Upper lobe of left lung (tissue), 4 donors: ENCODE measurements at regions not wholly inside any gene's neighbourhood (a gene's known extent, or its start where the extent isn't known, plus 50 kb on each side); places are given as distances from the start of the nearest gene placed in this dataset.

Experiments
- EP300 ChIP-seq, 4 donors: sonication (generic); formaldehyde crosslinking; IDR thresholded peaks; one replicate each; pipeline ENCODE4 v1.5.1; 2017; ENCODE audit warnings: antibody characterized with exemption in 4 of 4, control low read depth in 2 of 4
- POLR2A ChIP-seq, 4 donors: fragments of 450-650 bp; IDR thresholded peaks; one replicate each; pipeline ENCODE4 v1.5.1; 2016 to 2017; ENCODE audit warnings: antibody characterized with exemption in 4 of 4, mild to moderate bottlenecking in 2 of 4
- POLR2AphosphoS5 ChIP-seq, 2 donors: sonication (generic); formaldehyde crosslinking; IDR thresholded peaks; one replicate each; pipeline ENCODE4 v1.5.1; 2017; ENCODE audit warnings: antibody characterized with exemption in 2 of 2
- TF ChIP-seq, protein P1 (sequence below), 6 experiments: fragments of 450-650 bp in 4 of 6; fragments of 200-600 bp in 2 of 6; sonication (generic) in 2 of 6; IDR thresholded peaks; one replicate each; pipeline ENCODE4 v1.5.1; 2016 to 2019; ENCODE audit warnings: antibody characterized with exemption in 6 of 6

DNA sequence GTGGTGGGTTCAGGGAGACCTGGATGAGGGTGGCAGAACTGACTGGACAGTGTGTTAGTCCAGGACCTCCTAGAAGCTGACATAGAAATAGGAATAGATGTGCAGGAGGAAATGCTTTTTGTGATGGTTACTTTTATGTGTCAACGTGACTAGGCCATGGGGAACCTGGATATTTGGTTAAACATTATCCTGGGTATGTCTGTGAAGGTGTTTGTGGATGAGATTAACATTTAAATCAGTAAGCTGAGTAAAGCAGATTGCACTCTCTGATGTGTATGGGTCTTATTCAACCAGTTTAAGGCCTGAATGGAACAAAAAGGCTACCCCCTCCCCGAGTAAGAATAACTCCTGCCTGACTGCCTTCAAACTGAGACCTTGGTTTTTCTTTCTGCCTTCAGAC, 219.3 kb downstream of the DHX35 start:
- TF ChIP-seq POLR2A (IDR thresholded peaks at IDR 0.05), result no peak
- TF ChIP-seq, protein P1, sequence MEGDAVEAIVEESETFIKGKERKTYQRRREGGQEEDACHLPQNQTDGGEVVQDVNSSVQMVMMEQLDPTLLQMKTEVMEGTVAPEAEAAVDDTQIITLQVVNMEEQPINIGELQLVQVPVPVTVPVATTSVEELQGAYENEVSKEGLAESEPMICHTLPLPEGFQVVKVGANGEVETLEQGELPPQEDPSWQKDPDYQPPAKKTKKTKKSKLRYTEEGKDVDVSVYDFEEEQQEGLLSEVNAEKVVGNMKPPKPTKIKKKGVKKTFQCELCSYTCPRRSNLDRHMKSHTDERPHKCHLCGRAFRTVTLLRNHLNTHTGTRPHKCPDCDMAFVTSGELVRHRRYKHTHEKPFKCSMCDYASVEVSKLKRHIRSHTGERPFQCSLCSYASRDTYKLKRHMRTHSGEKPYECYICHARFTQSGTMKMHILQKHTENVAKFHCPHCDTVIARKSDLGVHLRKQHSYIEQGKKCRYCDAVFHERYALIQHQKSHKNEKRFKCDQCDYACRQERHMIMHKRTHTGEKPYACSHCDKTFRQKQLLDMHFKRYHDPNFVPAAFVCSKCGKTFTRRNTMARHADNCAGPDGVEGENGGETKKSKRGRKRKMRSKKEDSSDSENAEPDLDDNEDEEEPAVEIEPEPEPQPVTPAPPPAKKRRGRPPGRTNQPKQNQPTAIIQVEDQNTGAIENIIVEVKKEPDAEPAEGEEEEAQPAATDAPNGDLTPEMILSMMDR (IDR thresholded peaks at IDR 0.05), result no peak
- TF ChIP-seq POLR2AphosphoS5 (IDR thresholded peaks at IDR 0.05), result no peak
- TF ChIP-seq EP300 (IDR thresholded peaks at IDR 0.05), result no peak
